ENCODE measurements at regions not wholly inside any gene's neighbourhood (a gene's known extent, or its start where the extent isn't known, plus 50 kb on each side); places are given as distances from the start of the nearest gene placed in this dataset.
A peak's percentile ranks its signal among the peaks of the same experiment; 100 is the strongest.
"Not testable (repeated sequence)": the region's sequence is repeated elsewhere in the genome, so short reads cannot be mapped to it uniquely, and the experiment has no call there.

- TF ChIP-seq, protein P1, sequence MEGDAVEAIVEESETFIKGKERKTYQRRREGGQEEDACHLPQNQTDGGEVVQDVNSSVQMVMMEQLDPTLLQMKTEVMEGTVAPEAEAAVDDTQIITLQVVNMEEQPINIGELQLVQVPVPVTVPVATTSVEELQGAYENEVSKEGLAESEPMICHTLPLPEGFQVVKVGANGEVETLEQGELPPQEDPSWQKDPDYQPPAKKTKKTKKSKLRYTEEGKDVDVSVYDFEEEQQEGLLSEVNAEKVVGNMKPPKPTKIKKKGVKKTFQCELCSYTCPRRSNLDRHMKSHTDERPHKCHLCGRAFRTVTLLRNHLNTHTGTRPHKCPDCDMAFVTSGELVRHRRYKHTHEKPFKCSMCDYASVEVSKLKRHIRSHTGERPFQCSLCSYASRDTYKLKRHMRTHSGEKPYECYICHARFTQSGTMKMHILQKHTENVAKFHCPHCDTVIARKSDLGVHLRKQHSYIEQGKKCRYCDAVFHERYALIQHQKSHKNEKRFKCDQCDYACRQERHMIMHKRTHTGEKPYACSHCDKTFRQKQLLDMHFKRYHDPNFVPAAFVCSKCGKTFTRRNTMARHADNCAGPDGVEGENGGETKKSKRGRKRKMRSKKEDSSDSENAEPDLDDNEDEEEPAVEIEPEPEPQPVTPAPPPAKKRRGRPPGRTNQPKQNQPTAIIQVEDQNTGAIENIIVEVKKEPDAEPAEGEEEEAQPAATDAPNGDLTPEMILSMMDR (conservative IDR thresholded peaks at IDR 0.05; ENCODE audit: low read depth, low read length): no peak
- no peak overlapping the region for H3K4me3 ChIP-seq (ENCODE audit: low read depth, low read length)
- peak; percentile 31 for DNase-seq (ENCODE audit: low read depth)
These were observed 397.1 kb upstream of the POT1 start for GRCh38 chr7:125326666-125327255.

DNA sequence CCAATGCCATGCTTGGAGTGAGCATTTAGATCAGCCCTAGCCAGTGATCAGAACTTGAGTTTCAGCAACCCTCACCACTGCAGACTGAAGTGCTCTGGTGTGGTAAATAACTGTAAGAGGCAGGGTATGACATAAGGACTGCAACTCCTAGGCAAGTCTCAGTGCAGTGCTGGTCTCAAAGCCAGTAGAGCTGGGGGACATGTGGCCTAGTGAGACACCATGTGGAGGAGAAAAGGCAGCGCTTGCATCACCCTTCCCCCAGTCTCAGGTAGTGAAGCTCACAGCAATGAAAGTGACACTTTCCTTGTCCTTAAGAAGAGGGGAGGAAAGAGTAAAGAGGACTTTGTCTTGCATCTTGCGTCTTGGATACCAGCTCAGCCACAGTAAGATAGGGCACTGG lies 386.8 kb upstream of the POT1 start:
- TF ChIP-seq, protein P1 (conservative IDR thresholded peaks at IDR 0.05; ENCODE audit: low read depth, low read length): peak; percentile 44
- DNase-seq (ENCODE audit: low read depth): peak; percentile 55
- no peak overlapping the region for H3K4me3 ChIP-seq (ENCODE audit: low read depth, low read length)

DNA sequence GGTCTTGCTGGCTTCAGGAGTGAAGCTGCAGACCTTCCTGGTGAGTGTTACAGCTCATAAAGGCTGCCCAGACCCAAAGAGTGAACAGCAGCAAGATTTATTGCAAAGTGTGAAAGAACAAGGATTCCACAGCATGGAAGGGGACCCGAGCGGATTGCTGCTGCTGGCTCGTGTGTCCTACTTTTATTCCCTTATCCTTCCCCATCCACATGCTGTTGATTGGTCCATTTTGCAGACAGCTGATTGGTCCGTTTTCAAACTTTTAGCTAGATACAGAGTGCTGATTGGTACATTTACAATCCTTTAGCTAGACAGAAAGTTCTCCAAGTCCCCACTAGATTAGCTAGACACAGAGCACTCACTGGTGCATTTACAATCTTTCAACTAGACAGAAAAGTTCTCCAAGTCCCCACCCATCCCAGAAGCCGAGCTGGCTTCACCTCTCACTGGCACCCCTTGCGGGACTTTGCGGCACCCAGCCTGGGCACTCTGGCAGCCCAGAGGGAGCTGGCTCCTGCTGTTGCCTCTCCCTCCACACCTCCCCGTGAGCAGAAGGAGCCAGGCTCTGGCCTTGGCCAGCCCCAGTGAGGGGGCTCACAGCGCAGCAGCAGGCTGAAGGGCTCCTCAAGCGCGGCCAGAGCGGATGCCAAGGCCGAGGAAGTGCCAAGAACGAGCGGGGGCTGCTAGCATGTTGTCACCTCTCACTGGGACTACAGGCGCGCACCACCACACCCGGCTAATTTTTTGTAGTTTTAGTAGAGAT lies 369.6 kb upstream of the POT1 start:
- no peak overlapping the region for H3K4me3 ChIP-seq (ENCODE audit: low read depth, low read length)
- DNase-seq (ENCODE audit: low read depth): no peak
- TF ChIP-seq, protein P1 (conservative IDR thresholded peaks at IDR 0.05; ENCODE audit: low read depth, low read length): no peak

DNA sequence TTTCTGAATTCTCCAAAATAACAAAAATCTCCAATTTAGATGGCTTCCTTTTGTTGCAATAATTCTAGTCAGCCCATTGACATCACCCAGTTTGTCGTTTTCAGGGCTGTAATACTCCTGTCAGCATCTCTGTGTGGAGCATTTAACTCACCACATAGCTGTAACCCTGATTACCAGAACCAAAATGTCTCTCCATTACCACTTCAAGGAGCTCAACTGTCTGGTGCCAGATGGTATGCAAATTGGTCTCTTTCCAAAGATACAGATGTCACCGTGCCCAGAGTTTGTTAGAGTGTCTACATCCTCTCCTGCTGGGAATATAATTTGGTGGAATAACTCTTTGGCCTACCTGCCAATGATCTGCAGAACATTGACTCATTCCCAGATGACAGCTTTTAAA lies 350.3 kb upstream of the POT1 start:
- TF ChIP-seq, protein P1 (conservative IDR thresholded peaks at IDR 0.05; ENCODE audit: low read depth, low read length): no peak
- H3K4me3 ChIP-seq (ENCODE audit: low read depth, low read length): no peak overlapping the region
- no peak for DNase-seq (ENCODE audit: low read depth)

DNA sequence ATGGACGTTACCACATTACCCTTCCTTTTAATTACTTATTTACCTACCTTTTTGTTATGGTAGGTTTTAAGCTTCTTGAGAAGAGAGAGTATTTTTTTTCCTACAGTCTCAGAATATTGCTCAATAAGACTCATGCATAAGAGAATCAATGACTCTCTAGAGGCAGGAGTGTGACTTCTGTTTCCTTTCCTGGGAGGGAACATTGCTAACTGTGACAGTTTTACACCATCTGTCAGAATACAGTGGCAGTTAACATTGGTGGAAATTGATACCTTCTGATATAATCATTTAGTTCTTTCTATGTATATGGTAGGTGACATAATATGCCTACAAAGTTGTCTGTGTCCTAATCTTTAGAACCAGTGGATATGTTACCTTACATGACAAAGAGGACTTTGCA lies 348.7 kb upstream of the POT1 start:
- TF ChIP-seq, protein P1 (conservative IDR thresholded peaks at IDR 0.05; ENCODE audit: low read depth, low read length): no peak
- no peak overlapping the region for H3K4me3 ChIP-seq (ENCODE audit: low read depth, low read length)
- no peak for DNase-seq (ENCODE audit: low read depth)

DNA sequence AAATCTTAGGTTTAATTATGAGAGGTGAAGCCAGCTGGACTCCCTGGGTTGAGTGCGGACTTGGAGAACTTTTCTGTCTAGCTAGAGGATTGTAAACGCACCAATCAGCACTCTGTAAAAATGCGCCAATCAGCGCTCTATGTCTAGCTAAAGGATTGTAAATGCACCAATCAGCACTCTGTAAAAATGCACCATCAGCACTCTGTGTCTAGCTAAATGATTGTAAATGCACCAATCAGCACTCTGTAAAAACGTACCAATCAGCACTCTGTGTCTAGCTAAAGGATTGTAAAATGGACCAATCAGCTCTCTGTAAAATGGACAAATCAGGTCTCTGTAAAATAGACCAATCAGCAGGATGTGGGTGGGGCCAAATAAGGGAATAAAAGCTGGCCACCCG lies 345.1 kb upstream of the POT1 start:
- DNase-seq (ENCODE audit: low read depth); H3K4me3 ChIP-seq (ENCODE audit: low read depth, low read length): not testable (repeated sequence)

DNA sequence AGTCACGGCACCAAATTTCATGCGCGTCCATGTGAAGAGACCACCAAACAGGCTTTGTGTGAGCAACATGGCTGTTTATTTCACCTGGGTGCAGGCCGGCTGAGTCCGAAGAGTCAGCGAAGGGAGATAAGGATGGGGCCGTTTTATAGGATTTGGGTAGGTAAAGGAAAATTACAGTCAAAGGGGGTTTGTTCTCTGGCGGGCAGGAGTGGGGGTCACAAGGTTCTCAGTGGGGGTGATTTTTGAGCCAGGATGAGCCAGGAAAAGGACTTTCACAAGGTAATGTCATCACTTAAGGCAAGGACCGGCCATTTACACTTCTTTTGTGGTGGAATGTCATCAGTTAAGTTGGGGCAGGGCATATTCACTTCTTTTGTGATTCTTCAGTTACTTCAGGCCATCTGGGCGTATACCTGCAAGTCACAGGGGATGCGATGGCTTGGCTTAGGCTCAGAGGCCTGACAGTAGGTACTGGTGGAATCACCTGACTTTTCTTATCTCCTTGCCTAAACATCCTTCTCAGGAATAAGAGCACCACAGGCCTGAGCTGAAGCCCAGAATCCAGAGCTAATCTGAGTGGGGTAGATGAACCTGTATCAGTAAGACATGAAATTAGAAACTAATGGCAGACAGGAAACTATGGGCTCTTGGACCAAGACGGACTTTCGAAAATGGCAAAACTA lies 334.7 kb upstream of the POT1 start:
- not testable (repeated sequence) for DNase-seq (ENCODE audit: low read depth); H3K4me3 ChIP-seq (ENCODE audit: low read depth, low read length)

GRCh38 chr7:125258876-125259417 lies 329.3 kb upstream of the POT1 start:
- H3K4me3 ChIP-seq (ENCODE audit: low read depth, low read length): not testable (repeated sequence)

More at GRCh38 chr7:125258876-125259417, 329.3 kb upstream of the POT1 start:
- DNase-seq (ENCODE audit: low read depth): not testable (repeated sequence)

All from choroid plexus epithelial cell (primary cell).